ENCODE measurements at regions not wholly inside any gene's neighbourhood (a gene's known extent, or its start where the extent isn't known, plus 50 kb on each side); places are given as distances from the start of the nearest gene placed in this dataset.
"Not testable (repeated sequence)": the region's sequence is repeated elsewhere in the genome, so short reads cannot be mapped to it uniquely, and the experiment has no call there.

DNA sequence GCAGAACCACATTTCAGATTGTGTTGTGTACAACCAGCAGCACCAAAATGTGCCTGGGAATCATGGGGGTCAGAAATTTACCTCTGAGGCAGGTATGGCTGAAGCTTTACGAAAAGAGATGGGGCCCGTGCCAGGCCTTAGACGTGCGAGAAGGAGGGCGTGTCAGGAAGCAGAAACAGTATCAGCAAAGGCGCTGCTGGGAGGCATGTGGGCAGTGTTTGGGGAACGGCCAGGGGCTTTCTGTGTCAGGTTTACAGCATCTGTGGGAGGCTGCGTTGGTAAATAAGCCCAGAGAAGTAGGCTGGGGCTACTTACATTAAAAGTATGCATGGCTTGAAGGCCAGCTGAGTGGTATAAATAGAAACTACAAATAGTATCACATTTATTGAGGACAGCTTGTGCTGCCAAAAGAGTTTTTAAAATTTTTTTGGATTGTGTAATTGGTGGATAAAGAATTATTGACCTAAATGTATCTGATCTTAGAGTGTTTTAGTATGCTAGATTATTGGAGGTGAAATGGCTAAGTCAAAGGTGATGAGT, 120.5 kb upstream of the SIMC1 start:
- DNase-seq; H3K9me3 ChIP-seq (ENCODE audit: control insufficient read depth, low read depth, low read length); H3K27ac ChIP-seq (ENCODE audit: low read length); H3K27me3 ChIP-seq (ENCODE audit: control insufficient read depth, insufficient read depth, low read length); H3K4me1 ChIP-seq (ENCODE audit: control insufficient read depth, insufficient read depth, low read length); H3K4me3 ChIP-seq (ENCODE audit: low read length); H3K36me3 ChIP-seq (ENCODE audit: control insufficient read depth, insufficient read depth, low read length): not testable (repeated sequence)
- no CpG with 5 or more reads among the region's 8 CpGs for WGBS (ENCODE audit: insufficient coverage, low lambda C conversion rate)

DNA sequence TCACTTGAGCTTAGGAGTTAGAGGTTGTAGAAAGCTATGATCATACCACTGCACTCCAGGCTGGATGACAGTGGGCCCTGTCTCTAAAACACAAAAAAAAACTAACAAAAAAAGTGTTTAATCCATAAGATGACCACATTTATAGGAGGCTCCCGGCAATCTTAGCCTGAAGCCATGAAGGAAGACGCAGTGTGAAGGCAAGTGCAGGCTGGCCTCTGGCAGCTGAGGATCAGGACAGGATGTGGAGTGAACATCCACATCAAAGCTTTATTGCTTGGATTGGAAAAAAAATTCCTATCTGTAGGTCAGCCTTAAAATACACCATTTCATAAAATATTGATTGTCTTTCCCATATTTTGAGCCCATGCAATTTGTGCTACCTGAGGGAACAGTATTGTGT, 115.9 kb upstream of the SIMC1 start:
- H3K9me3 ChIP-seq (ENCODE audit: control insufficient read depth, low read depth, low read length); H3K4me1 ChIP-seq (ENCODE audit: control insufficient read depth, insufficient read depth, low read length); DNase-seq; H3K27ac ChIP-seq (ENCODE audit: low read length); H3K36me3 ChIP-seq (ENCODE audit: control insufficient read depth, insufficient read depth, low read length); H3K27me3 ChIP-seq (ENCODE audit: control insufficient read depth, insufficient read depth, low read length); H3K4me3 ChIP-seq (ENCODE audit: low read length): not testable (repeated sequence)
- WGBS (ENCODE audit: insufficient coverage, low lambda C conversion rate) = no CpG with 5 or more reads among the region's 2 CpGs

DNA sequence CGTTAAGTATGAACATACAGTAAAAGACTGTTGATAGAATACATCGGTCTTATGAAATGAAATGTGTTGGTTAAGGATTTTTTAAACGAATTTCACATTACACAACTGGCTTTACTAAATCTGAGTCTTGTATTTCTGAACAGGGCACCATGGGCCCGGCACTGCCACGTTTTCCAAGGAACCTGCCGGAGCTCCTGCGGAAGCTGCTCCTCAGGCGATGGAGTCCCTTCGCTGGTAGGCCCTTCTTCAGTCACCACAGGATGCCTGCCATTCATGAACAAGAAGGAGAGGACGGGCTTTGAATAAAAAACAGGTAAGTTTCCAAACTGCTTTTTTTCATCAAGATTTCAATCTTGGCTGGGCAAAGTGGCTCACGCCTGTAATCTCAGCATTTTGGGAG, 114.1 kb upstream of the SIMC1 start:
- not testable (repeated sequence) for H3K4me3 ChIP-seq (ENCODE audit: low read length); H3K36me3 ChIP-seq (ENCODE audit: control insufficient read depth, insufficient read depth, low read length); H3K4me1 ChIP-seq (ENCODE audit: control insufficient read depth, insufficient read depth, low read length); H3K27me3 ChIP-seq (ENCODE audit: control insufficient read depth, insufficient read depth, low read length); H3K27ac ChIP-seq (ENCODE audit: low read length); H3K9me3 ChIP-seq (ENCODE audit: control insufficient read depth, low read depth, low read length); DNase-seq
- 100% methylated on average over 2 of the region's 11 CpGs for WGBS (ENCODE audit: insufficient coverage, low lambda C conversion rate)

DNA sequence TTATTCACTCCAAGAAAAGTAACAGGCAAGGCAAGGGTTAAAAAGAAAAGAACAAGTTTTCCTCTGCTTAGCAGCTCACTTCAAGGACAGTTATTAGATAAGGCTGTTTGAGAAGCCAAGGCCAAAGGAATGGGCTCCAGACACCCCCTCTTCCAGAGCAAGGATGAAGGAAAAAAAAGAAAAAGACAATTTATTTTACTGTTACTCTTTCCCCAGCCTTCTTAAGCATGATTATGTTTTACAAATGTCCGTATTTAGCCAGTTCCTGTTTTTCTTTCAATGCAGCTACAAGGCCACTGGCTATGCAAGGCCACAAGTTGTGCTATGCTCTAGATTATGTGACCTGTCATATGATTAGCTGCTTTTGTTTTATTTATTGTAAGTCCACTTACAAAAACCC, 106.5 kb upstream of the SIMC1 start:
- Histone ChIP-seq H3K9me3 (ENCODE audit: control insufficient read depth, low read depth, low read length) (no peaks in the 10 kb centered on the region), H3K27me3 (ENCODE audit: control insufficient read depth, insufficient read depth, low read length) (peaks cover 30% of the 10 kb centered on the region), H3K4me3 (ENCODE audit: low read length) (no peak overlapping the region), H3K4me1 (ENCODE audit: control insufficient read depth, insufficient read depth, low read length) (no peaks in the 10 kb centered on the region), H3K36me3 (ENCODE audit: control insufficient read depth, insufficient read depth, low read length) (no peaks in the 10 kb centered on the region), H3K27ac (ENCODE audit: low read length) (no peak overlapping the region)
- WGBS (ENCODE audit: insufficient coverage, low lambda C conversion rate) = 17% methylated on average over 1 of the region's 1 CpG
- DNase-seq = no peak

DNA sequence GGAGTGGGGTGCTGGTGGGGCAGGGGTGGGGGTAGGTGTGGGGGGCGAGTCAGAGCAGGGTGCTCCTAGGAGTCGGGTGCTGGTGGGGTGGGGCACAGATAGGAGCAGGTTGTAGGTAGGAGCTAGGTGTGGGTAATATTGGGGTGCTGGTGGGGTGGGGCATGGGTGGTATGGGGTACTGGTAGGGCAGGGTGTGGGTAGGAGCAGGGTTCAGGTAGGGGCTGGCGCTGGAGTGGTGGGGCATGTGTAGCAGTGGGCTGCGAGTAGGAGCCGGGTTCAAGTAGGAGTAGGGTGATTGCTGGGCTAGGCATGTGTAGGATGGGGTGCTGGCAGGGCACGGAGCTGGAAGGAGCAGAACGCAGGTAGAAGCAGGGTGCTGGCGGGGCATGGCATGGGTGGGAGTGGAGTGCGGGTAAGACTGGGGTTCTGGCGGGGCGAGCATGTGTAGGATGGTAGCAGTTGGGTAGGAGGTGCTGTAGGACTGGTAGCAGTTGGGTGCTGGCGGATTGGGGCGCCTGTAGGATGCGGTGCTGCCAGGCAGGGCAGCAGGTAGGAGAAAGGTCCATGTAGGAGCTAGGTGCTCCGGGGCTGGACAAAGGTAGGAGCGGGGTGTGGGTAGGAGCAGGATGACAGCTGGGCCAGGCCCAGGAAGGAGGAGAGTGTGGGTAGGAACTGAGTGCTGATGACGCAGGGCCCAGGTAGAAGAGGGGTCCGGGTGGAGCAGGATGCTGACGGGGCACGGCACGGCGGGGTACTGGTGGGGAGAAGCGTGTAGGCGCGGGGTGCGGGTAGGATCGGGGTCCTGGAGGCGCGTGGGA, 105.5 kb upstream of the SIMC1 start:
- Histone ChIP-seq H3K4me1 (ENCODE audit: control insufficient read depth, insufficient read depth, low read length) (no peaks in the 10 kb centered on the region), H3K4me3 (ENCODE audit: low read length) (no peak overlapping the region), H3K9me3 (ENCODE audit: control insufficient read depth, low read depth, low read length) (no peaks in the 10 kb centered on the region), H3K36me3 (ENCODE audit: control insufficient read depth, insufficient read depth, low read length) (no peaks in the 10 kb centered on the region), H3K27ac (ENCODE audit: low read length) (no peak overlapping the region), H3K27me3 (ENCODE audit: control insufficient read depth, insufficient read depth, low read length) (peaks cover 30% of the 10 kb centered on the region)
- no CpG with 5 or more reads among the region's 29 CpGs for WGBS (ENCODE audit: insufficient coverage, low lambda C conversion rate)
- no peak for DNase-seq

DNA sequence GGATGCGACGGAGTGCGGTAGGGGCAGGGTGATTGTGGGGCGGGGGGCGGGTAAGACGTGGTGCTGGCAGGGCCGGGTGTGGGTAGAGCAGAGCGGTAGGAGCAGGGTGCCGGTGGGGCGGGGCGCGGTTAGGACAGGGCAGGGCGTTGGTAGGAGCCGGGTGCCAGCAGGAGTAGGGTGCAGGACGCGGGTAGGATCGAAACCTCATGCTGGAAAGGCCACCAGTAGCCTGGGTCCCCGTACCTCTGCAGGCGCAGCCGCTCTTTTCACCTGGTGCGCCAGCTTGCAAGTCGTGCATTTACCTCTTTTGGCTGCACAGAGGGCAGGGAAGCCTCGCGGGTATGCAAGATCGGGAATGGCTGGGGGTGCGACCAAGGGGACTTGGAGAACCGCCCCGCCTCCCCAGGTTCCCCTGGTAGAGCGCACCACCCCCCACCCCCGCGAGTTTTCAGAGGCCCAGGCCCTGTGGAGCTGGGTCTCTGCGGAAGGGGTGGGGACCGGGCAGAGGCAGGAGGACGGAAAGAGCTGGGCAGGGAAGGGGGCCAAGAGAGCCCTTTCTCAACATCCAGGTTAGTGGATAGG, 104.8 kb upstream of the SIMC1 start:
- peaks cover 30% of the 10 kb centered on the region for H3K27me3 ChIP-seq (ENCODE audit: control insufficient read depth, insufficient read depth, low read length)
- no peak overlapping the region for H3K27ac ChIP-seq (ENCODE audit: low read length)
- no CpG with 5 or more reads among the region's 34 CpGs for WGBS (ENCODE audit: insufficient coverage, low lambda C conversion rate)
- no peak overlapping the region for H3K4me3 ChIP-seq (ENCODE audit: low read length)
- H3K4me1 ChIP-seq (ENCODE audit: control insufficient read depth, insufficient read depth, low read length) = no peaks in the 10 kb centered on the region
- no peaks in the 10 kb centered on the region for H3K9me3 ChIP-seq (ENCODE audit: control insufficient read depth, low read depth, low read length)
- H3K36me3 ChIP-seq (ENCODE audit: control insufficient read depth, insufficient read depth, low read length) = no peaks in the 10 kb centered on the region
- no peak for DNase-seq

DNA sequence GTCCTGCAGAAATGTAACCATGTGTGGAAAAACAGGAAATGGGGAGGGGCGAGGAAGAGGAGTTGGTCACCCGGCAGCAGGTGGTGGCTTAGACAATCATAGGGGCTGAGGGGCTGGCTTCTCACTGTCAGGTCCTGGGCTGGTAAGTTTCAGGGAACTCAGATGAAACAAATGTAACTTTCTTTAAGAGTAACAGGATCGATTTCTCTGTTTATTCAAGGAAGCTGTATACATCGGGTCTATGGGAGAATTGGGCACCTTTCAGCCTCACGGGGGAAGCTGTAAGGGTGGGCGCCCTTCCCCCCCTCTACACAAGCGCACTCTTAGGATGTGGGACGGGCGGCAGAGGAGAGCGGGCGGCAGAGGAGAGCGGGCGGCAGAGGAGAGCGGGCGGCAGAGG, 104.3 kb upstream of the SIMC1 start:
- Histone ChIP-seq H3K36me3 (ENCODE audit: control insufficient read depth, insufficient read depth, low read length) (no peaks in the 10 kb centered on the region), H3K27me3 (ENCODE audit: control insufficient read depth, insufficient read depth, low read length) (peaks cover 30% of the 10 kb centered on the region), H3K9me3 (ENCODE audit: control insufficient read depth, low read depth, low read length) (no peaks in the 10 kb centered on the region), H3K27ac (ENCODE audit: low read length) (no peak overlapping the region), H3K4me1 (ENCODE audit: control insufficient read depth, insufficient read depth, low read length) (no peaks in the 10 kb centered on the region), H3K4me3 (ENCODE audit: low read length) (no peak overlapping the region)
- no peak for DNase-seq
- WGBS (ENCODE audit: insufficient coverage, low lambda C conversion rate) = 33% methylated on average over 1 of the region's 15 CpGs

DNA sequence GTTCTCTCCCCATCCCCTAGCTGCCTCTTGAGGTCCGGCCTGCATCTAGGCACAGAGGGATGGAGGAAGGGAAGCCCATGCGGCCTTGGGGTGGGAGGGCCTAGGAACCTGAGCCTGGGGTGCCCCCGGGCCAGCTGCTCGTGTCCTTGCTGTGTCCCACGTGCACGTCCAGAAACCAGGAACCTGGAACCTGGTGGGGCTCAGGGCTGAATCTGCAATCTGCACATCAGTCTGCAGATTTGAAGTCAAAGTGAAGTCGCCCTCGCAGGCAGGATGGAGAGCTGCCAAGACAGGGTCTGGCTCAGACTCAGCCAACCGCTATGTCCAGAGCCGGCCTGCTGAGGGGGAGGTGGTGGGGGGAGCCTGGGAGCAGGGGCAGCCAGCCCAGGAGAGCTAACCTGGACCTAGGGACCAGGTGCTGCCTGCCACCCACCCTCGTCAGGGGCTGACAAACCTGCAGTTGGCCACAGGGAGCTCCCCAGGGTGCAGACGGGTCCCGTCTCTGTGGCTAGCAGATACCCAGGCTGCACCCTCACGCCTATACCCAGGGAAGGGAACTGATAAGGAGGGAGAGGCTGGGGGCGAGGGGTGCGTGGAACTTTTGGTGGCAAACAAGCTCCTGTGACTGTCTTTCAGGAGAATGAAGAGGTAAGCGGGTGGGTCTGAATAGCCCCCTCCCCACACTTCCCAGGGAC, 103.5 kb upstream of the SIMC1 start:
- WGBS (ENCODE audit: insufficient coverage, low lambda C conversion rate) = no CpG with 5 or more reads among the region's 17 CpGs
- Histone ChIP-seq H3K9me3 (ENCODE audit: control insufficient read depth, low read depth, low read length) (no peaks in the 10 kb centered on the region), H3K27ac (ENCODE audit: low read length) (no peak overlapping the region), H3K27me3 (ENCODE audit: control insufficient read depth, insufficient read depth, low read length) (peaks cover 30% of the 10 kb centered on the region), H3K36me3 (ENCODE audit: control insufficient read depth, insufficient read depth, low read length) (no peaks in the 10 kb centered on the region), H3K4me3 (ENCODE audit: low read length) (no peak overlapping the region), H3K4me1 (ENCODE audit: control insufficient read depth, insufficient read depth, low read length) (no peaks in the 10 kb centered on the region)
- no peak for DNase-seq

DNA sequence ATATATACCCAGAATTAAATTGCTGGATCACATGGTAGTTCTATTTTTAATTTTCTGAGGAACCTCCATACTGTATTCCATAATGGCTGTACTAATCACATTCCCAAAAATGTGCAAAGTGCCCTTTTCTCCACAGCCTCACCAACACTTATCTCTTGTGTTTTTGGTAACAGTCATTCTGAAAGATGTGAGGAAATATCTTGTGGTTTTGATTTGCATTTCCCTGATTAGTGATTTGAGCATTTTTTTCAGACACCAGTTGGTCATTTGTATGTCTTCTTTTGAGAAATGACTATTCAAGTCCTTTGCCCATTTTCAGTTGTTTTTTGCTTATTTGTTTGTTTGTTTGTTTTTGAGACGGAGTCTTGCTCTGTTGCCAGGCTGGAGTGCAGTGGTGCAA, 98.1 kb upstream of the SIMC1 start:
- not testable (repeated sequence) for H3K4me1 ChIP-seq (ENCODE audit: control insufficient read depth, insufficient read depth, low read length); H3K4me3 ChIP-seq (ENCODE audit: low read length); DNase-seq; H3K27ac ChIP-seq (ENCODE audit: low read length); H3K36me3 ChIP-seq (ENCODE audit: control insufficient read depth, insufficient read depth, low read length); H3K27me3 ChIP-seq (ENCODE audit: control insufficient read depth, insufficient read depth, low read length); H3K9me3 ChIP-seq (ENCODE audit: control insufficient read depth, low read depth, low read length)
- WGBS (ENCODE audit: insufficient coverage, low lambda C conversion rate) = no CpG with 5 or more reads among the region's 1 CpG

DNA sequence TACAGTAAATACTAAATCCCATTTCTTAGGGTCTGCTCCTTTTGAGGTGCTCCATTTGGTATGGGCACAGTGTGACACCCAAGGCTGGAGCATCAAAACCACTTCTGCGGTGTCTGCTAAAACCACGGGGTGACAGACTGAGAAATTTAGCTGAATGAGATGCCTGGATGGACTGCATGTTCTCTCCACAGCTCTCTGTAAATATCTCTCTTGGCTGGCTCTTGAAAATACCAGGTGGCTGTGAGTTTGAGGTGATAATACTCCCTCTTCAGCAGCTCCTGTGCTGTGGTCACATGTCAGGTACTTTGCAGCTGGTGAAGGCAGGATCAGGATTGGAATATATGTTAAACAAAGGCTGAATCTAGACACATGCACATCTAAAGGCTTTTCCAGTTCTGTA, 93.7 kb upstream of the SIMC1 start:
- no peak overlapping the region for H3K27ac ChIP-seq (ENCODE audit: low read length)
- no peaks in the 10 kb centered on the region for H3K9me3 ChIP-seq (ENCODE audit: control insufficient read depth, low read depth, low read length)
- H3K27me3 ChIP-seq (ENCODE audit: control insufficient read depth, insufficient read depth, low read length) = no peaks in the 10 kb centered on the region
- H3K36me3 ChIP-seq (ENCODE audit: control insufficient read depth, insufficient read depth, low read length) = no peaks in the 10 kb centered on the region
- DNase-seq = no peak
- H3K4me1 ChIP-seq (ENCODE audit: control insufficient read depth, insufficient read depth, low read length) = no peaks in the 10 kb centered on the region
- WGBS (ENCODE audit: insufficient coverage, low lambda C conversion rate) = no CpG with 5 or more reads among the region's 2 CpGs
- no peak overlapping the region for H3K4me3 ChIP-seq (ENCODE audit: low read length)
